ENCODE measurements at regions not wholly inside any gene's neighbourhood (a gene's known extent, or its start where the extent isn't known, plus 50 kb on each side); places are given as distances from the start of the nearest gene placed in this dataset.

- no peak for TF ChIP-seq POLR2A (IDR thresholded peaks at IDR 0.05)
- no peak for TF ChIP-seq CTCF (IDR thresholded peaks at IDR 0.05)
Observed at GRCh38 chr7:94313926-94314325, 80.8 kb upstream of the COL1A2 start.
